ENCODE measurements at regions not wholly inside any gene's neighbourhood (a gene's known extent, or its start where the extent isn't known, plus 50 kb on each side); places are given as distances from the start of the nearest gene placed in this dataset.
"Not testable (repeated sequence)": the region's sequence is repeated elsewhere in the genome, so short reads cannot be mapped to it uniquely, and the experiment has no call there.

DNA sequence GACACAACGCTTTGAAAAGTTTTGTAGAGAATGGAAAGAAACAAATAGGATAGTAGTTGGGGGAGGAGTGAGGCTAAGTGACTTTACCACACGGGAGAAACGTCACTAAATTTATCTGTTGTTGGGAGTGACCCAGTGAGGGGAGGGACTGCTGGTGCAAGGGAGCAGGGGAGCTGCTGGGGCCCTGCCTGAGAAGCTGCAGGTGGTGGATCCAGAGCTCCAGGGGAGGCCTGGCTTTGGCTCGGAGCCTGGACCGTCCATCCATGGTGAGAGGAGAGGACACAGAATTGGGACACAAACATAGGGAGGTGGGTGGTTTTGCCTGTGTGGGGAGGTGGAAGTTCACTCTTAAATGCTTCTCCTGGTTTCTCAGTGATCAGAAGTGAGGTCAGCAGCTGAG lies 107.6 kb downstream of the GOSR1 start:
- no peak for DNase-seq (ENCODE audit: low spot score)

DNA sequence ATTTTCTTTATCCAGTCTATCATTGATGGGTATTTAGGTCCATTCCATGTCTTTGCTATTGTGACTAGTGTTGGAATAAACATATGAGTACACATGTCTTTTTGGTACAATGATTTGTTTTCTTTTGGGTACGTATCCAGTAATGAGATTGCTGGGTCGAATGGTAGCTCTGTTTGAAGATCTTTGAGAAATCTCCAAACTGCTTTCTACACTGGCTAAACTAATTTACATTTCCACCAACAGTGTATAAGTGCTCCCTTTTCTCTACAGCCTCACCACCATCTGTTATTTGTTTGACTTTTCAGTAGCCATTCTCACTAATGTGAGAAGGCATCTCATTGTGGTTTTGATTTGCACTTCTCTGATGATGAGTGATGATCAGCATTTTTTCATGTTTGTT lies 103.7 kb downstream of the GOSR1 start:
- no peak for DNase-seq (ENCODE audit: low spot score)

DNA sequence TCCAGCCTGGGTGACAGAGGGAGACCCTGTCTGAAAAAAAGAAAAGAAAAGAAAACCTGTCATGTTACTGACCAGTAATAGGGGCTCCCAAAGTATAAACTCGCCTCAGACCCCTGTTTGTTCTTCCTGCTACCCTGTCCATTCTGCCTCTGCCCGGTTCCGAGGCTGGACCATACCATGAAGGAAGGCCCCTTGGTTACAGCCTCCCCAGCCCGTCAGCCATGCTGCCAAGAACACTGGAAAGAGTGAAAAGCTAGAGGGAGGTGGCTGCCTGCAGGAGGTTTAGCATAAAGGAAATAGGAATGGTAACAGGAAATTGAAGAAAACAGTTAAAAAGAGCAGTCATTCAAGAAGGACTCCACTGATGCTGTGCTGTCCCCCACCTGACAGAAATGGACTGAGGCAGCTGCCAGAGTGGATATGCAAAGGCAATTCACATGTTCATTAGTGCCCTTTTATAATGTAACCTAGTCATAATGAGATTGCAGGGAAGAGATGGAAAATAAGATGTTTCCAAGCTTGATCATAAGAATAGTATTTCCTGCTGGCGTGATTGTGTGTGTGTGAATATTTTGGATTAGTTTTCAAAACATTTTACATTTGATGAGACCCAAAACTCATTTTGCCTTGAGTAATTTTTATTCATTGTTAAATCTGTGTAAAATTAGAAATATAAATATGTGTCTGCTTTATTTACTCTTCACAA lies 102.6 kb downstream of the GOSR1 start:
- no peak for DNase-seq (ENCODE audit: low spot score)

DNA sequence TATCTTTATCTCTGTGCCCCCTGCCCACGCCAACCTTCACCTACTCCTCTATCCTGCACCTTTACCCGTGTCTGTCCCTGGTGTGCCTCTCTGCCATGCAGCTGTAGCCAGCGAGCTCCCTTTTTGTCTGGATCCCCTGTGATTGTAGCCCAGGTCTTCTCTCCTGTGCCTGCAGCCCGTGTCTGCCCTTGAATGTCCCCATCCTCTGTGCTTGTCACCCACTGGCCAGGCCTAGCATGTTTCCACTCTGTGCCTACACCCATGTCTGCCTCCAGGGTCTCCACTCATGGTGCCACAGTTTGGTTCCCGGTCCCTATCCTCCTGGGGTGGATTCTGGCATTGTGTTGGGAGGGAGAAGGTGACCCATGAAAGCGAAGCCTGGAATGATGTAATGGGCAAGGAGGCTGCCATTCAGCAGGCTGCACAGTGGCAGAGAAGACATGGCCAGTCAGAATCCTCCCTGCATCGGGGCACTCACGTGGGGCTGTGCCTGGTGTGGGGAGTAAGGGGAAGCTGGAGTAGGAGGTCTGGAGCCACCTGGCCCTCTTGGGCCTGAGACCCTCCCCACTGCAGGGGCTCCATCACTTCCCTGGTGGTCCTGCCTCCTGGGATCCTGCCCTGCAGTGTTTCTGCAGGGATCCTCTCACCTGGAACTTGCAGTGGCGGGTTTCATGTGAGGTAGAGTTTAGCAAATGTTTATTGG lies 101.0 kb downstream of the GOSR1 start:
- DNase-seq (ENCODE audit: low spot score) = not testable (repeated sequence)
